Tibial nerve (tissue), 4 donors: ENCODE measurements at regions not wholly inside any gene's neighbourhood (a gene's known extent, or its start where the extent isn't known, plus 50 kb on each side); places are given as distances from the start of the nearest gene placed in this dataset.

ENCODE experiments used
- DNase-seq, 2 donors: peaks; one replicate each; pipeline ENCODE4 v3.0.0-alpha.2; 2019; ENCODE audit warnings: low spot score in 2 of 2
- H3K27ac ChIP-seq, 4 donors: fragments of 200-600 bp; sonication (generic) in 3 of 4; one replicate each; pipeline ENCODE4 v1.5.1; 2017 to 2019; ENCODE audit warnings: mild to moderate bottlenecking in 1 of 4
- H3K27me3 ChIP-seq, 2 donors: fragments of 200-600 bp; sonication (generic) in 1 of 2; one replicate each; pipeline versions ENCODE4 v1.5.1 to v1.6.0; 2017 to 2019
- H3K36me3 ChIP-seq, 3 donors: fragments of 200-600 bp; sonication (generic); one replicate each; pipeline ENCODE4 v1.5.1; 2018 to 2019
- H3K4me1 ChIP-seq, 4 donors: fragments of 200-600 bp; sonication (generic) in 3 of 4; one replicate each; pipeline ENCODE4 v1.5.1; 2017 to 2019
- H3K4me3 ChIP-seq, 4 donors: fragments of 200-600 bp; sonication (generic) in 3 of 4; one replicate each; pipeline ENCODE4 v1.5.1; 2017 to 2019; ENCODE audit warnings: mild to moderate bottlenecking in 1 of 4, moderate library complexity in 1 of 4
- H3K9me3 ChIP-seq, 4 donors: fragments of 200-600 bp; sonication (generic) in 3 of 4; one replicate each; pipeline ENCODE4 v1.5.1; 2017 to 2019
- EP300 ChIP-seq, 2 donors: sonication (generic); formaldehyde crosslinking; IDR thresholded peaks; one replicate each; pipeline ENCODE4 v1.6.1; 2017; ENCODE audit warnings: antibody characterized with exemption in 2 of 2, mild to moderate bottlenecking in 1 of 2
- POLR2A ChIP-seq, 2 donors: fragments of 450-650 bp; IDR thresholded peaks; one replicate each; pipeline ENCODE4 v1.6.1; 2017; ENCODE audit warnings: antibody characterized with exemption in 2 of 2, mild to moderate bottlenecking in 2 of 2, moderate library complexity in 2 of 2
- WGBS, 2 donors: methylation state at CpG; one replicate each; pipeline ENCODE4 v1.1.5; 2018; 5-methylcytosine and 5-hydroxymethylcytosine counted together
- TF ChIP-seq, protein P1 (sequence below), 5 experiments: fragments of 200-600 bp in 3 of 5; fragments of 450-650 bp in 2 of 5; sonication (generic) in 3 of 5; IDR thresholded peaks; one replicate each; pipeline ENCODE4 v1.5.1; 2016 to 2019; ENCODE audit warnings: antibody characterized with exemption in 5 of 5, mild to moderate bottlenecking in 3 of 5, moderate library complexity in 2 of 5

DNA sequence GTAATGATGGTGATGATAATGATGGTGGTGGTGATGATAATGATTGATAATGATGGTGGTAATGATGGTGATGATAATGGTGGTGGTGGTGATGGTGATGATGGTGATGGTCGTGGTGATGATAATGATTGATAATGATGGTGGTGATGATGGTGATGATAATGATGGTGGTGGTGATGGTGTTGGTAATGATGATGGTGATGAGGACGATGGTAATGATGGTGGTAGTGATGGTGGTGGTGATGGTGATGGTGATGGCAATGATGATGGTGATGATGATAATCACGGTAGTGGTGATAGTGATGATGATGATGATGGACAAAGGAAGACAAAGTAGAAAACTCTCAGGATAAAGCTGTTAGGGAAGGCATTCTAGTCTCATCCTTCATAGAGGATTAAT is 310.5 kb downstream of the MSX2 start:
- no peak for DNase-seq
- no peak for TF ChIP-seq EP300 (IDR thresholded peaks at IDR 0.05)
- TF ChIP-seq, protein P1, sequence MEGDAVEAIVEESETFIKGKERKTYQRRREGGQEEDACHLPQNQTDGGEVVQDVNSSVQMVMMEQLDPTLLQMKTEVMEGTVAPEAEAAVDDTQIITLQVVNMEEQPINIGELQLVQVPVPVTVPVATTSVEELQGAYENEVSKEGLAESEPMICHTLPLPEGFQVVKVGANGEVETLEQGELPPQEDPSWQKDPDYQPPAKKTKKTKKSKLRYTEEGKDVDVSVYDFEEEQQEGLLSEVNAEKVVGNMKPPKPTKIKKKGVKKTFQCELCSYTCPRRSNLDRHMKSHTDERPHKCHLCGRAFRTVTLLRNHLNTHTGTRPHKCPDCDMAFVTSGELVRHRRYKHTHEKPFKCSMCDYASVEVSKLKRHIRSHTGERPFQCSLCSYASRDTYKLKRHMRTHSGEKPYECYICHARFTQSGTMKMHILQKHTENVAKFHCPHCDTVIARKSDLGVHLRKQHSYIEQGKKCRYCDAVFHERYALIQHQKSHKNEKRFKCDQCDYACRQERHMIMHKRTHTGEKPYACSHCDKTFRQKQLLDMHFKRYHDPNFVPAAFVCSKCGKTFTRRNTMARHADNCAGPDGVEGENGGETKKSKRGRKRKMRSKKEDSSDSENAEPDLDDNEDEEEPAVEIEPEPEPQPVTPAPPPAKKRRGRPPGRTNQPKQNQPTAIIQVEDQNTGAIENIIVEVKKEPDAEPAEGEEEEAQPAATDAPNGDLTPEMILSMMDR (IDR thresholded peaks at IDR 0.05), result no peak
- TF ChIP-seq POLR2A (IDR thresholded peaks at IDR 0.05), result no peak
- Histone ChIP-seq H3K36me3 (no peaks in the 10 kb centered on the region), H3K27ac (no peak overlapping the region), H3K27me3 (no peaks in the 10 kb centered on the region), H3K4me1 (no peaks in the 10 kb centered on the region), H3K9me3 (peaks cover 0 to 19% (median 0%) of the 10 kb centered on the region in 4 donors), H3K4me3 (no peak overlapping the region)
- WGBS, 2 donors, result 89 to 92% methylated on average over 3 of the region's 3 CpGs

GRCh38 chr5:175032741-175033151 is 308.4 kb downstream of the MSX2 start:
- Histone ChIP-seq H3K27ac (no peak overlapping the region), H3K27me3 (no peaks in the 10 kb centered on the region), H3K4me3 (no peak overlapping the region), H3K4me1 (no peaks in the 10 kb centered on the region), H3K9me3 (peaks cover 0 to 19% (median 0%) of the 10 kb centered on the region in 4 donors), H3K36me3 (no peaks in the 10 kb centered on the region)
- no peak for DNase-seq
- 43 to 57% methylated on average over 4 of the region's 4 CpGs for WGBS, 2 donors
- TF ChIP-seq EP300 (IDR thresholded peaks at IDR 0.05) (no peak), POLR2A (IDR thresholded peaks at IDR 0.05) (no peak)
- TF ChIP-seq, protein P1 (IDR thresholded peaks at IDR 0.05), result no peak

DNA sequence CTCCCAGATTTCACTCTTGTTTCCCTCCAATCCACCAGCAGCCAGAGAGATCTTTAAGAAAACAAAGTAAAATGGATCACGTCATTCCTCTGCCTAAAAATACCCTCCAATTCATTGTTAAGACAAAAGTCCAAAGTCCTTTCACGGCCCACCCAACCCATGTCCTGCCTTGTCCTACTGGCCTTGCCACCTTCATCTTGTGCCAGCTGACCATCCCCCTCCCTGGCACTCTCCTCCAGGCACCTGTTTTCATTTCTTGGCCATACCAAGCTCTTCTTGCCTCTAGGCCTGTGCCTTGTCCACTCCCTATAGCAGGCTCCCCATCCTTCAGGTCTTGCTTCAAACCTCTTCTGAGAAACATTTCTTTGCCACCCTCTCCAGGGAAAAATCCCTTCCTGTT is 307.6 kb downstream of the MSX2 start:
- Histone ChIP-seq H3K27ac (no peak overlapping the region), H3K4me3 (no peak overlapping the region), H3K4me1 (no peaks in the 10 kb centered on the region), H3K9me3 (peaks cover 0 to 19% (median 0%) of the 10 kb centered on the region in 4 donors), H3K27me3 (no peaks in the 10 kb centered on the region), H3K36me3 (no peaks in the 10 kb centered on the region)
- WGBS, 2 donors, result 48 to 50% methylated on average over 2 of the region's 2 CpGs
- DNase-seq, result no peak
- no peak for TF ChIP-seq EP300 (IDR thresholded peaks at IDR 0.05)
- TF ChIP-seq, protein P1 (IDR thresholded peaks at IDR 0.05), result no peak

DNA sequence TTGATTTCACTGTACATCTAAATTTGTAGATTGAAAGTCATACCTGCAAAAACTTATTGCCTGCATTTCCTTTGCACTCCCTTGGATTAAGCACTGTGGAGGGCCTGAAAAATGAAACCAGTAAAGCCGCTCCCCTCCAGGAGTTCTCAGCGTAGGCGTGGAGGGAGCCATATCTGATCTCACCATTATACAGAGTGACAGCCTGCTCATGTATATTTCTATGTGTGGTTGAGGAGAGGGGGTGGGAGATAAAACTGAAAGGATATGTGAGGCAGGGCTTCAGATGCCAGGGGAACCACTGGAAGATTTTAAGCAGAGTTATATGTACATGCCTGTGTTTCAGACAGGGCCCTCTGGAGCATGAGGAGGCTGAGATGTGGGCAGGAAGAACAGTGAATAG is 303.0 kb downstream of the MSX2 start:
- H3K27ac ChIP-seq, result no peak overlapping the region
- no peaks in the 10 kb centered on the region for H3K36me3 ChIP-seq
- TF ChIP-seq EP300 (IDR thresholded peaks at IDR 0.05), result no peak
- TF ChIP-seq, protein P1 (IDR thresholded peaks at IDR 0.05), result no peak
- no peak for TF ChIP-seq POLR2A (IDR thresholded peaks at IDR 0.05)
- WGBS, 2 donors, result 51 to 61% methylated on average over 3 of the region's 3 CpGs
- no peak for DNase-seq
- H3K27me3 ChIP-seq, result no peaks in the 10 kb centered on the region
- no peak overlapping the region for H3K4me3 ChIP-seq
- peaks cover 0 to 6% (median 0%) of the 10 kb centered on the region in 4 donors for H3K4me1 ChIP-seq
- peaks cover 0 to 13% (median 0%) of the 10 kb centered on the region in 4 donors for H3K9me3 ChIP-seq

GRCh38 chr5:175025077-175025476 is 300.7 kb downstream of the MSX2 start:
- no peak for DNase-seq
- Histone ChIP-seq H3K27ac (no peak overlapping the region), H3K36me3 (no peaks in the 10 kb centered on the region), H3K27me3 (no peaks in the 10 kb centered on the region), H3K4me3 (no peak overlapping the region), H3K4me1 (peaks cover 0 to 6% (median 0%) of the 10 kb centered on the region in 4 donors), H3K9me3 (peaks cover 0 to 13% (median 0%) of the 10 kb centered on the region in 4 donors)
- WGBS, 2 donors, result 55 to 64% methylated on average over 4 of the region's 4 CpGs
- no peak for TF ChIP-seq EP300 (IDR thresholded peaks at IDR 0.05)
- TF ChIP-seq POLR2A (IDR thresholded peaks at IDR 0.05), result no peak
- TF ChIP-seq, protein P1 (IDR thresholded peaks at IDR 0.05), result no peak
